ENCODE measurements at regions not wholly inside any gene's neighbourhood (a gene's known extent, or its start where the extent isn't known, plus 50 kb on each side); places are given as distances from the start of the nearest gene placed in this dataset.
"Not testable (repeated sequence)": the region's sequence is repeated elsewhere in the genome, so short reads cannot be mapped to it uniquely, and the experiment has no call there.

DNA sequence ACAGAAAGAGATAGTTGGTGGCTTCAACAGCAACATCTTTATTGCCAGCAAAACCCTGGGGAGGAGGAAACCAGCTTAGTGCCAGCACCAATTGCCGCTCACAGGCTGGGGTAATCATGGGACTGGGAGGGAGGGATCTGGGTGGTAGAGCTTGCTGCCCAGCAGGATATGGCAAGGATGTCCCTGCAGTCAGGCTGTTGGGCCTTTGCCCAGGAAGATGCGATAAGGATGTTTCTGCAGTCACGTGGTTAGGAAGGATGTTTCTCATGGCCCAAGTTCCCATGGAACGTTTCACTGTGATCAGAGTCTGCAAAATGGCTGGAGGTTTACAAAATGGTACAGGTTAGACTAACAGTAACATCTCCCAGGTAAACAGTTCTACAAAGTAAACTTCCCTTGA is 443.5 kb downstream of the TUBA3C start:
- TF ChIP-seq, protein P1, sequence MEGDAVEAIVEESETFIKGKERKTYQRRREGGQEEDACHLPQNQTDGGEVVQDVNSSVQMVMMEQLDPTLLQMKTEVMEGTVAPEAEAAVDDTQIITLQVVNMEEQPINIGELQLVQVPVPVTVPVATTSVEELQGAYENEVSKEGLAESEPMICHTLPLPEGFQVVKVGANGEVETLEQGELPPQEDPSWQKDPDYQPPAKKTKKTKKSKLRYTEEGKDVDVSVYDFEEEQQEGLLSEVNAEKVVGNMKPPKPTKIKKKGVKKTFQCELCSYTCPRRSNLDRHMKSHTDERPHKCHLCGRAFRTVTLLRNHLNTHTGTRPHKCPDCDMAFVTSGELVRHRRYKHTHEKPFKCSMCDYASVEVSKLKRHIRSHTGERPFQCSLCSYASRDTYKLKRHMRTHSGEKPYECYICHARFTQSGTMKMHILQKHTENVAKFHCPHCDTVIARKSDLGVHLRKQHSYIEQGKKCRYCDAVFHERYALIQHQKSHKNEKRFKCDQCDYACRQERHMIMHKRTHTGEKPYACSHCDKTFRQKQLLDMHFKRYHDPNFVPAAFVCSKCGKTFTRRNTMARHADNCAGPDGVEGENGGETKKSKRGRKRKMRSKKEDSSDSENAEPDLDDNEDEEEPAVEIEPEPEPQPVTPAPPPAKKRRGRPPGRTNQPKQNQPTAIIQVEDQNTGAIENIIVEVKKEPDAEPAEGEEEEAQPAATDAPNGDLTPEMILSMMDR (IDR thresholded peaks at IDR 0.05), result not testable (repeated sequence)
- not testable (repeated sequence) for TF ChIP-seq POLR2AphosphoS5, POLR2A, EP300 (IDR thresholded peaks at IDR 0.05)
